ENCODE measurements at regions not wholly inside any gene's neighbourhood (a gene's known extent, or its start where the extent isn't known, plus 50 kb on each side); places are given as distances from the start of the nearest gene placed in this dataset.

DNA sequence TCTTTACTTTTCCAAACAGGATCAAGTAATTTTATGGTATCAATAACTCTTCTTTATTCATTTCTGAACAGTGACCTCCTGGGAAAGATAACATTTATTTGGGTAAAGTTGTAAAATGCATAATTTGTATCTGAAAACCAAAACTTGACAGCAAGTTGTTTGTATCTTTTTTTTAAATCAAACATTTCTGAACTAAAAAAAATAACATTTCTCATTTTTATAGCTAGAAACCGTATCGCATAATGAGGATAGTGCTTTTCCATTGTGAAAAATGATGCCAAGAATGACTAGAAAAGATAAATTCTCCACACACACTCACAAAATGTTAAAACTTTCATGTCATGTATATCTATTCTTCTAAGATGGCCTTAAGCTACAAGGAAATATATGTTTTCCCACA lies 578.2 kb downstream of the RIT2 start:
- intact Hi-C loops (cut with micrococcal nuclease) = no loop called here
- FAIRE-seq (no peak), DNase-seq (ENCODE audit: low read depth, low spot score) (no peak)
- Histone ChIP-seq H3K27ac (ENCODE audit: insufficient read depth, low read depth, low read length) (no peak overlapping the region), H4K20me1 (replicated peaks; ENCODE audit: control insufficient read depth, extremely low read depth, insufficient read depth, low read length) (no peaks in the 10 kb centered on the region), H3K9me1 (replicated peaks; ENCODE audit: control insufficient read depth, extremely low read depth, insufficient read depth, low read length) (no peaks in the 10 kb centered on the region), H2AFZ (ENCODE audit: low read depth, low read length) (no peak overlapping the region), H3K79me2 (ENCODE audit: control insufficient read depth, insufficient read depth, low read length) (no peaks in the 10 kb centered on the region), H3K9me3 (replicated peaks; ENCODE audit: control insufficient read depth, insufficient read depth, low read length) (no peaks in the 10 kb centered on the region), H3K9ac (replicated peaks; ENCODE audit: extremely low read depth, insufficient read depth, low read length) (no peak overlapping the region), H3K4me1 (ENCODE audit: control insufficient read depth, extremely low read depth, insufficient read depth, low read length) (no peaks in the 10 kb centered on the region), H3K4me2 (ENCODE audit: insufficient read depth, low read length) (no peak overlapping the region), H3K36me3 (ENCODE audit: control insufficient read depth in 2 of 2, extremely low read depth in 1 of 2, insufficient read depth in 2 of 2, low read length in 2 of 2) (no peaks in the 10 kb centered on the region), H3K4me3 (replicated peaks in 1 of 3; ENCODE audit: insufficient read depth in 1 of 3, low read depth in 1 of 3, low read length in 3 of 3) (no peak overlapping the region), H3K27me3 (ENCODE audit: control insufficient read depth in 2 of 2, insufficient read depth in 2 of 2, low read length in 2 of 2) (no peaks in the 10 kb centered on the region)
- ChIA-PET POLR2A (no interaction called here), CTCF (no interaction called here)
- no TSS peak for BruUV-seq (replicated peaks)
- dilution Hi-C loops (cut with MboI; ENCODE audit: extremely low pct_ligation_motif_present, low sequenced_read_pairs) = no loop called here
- TF ChIP-seq FOS (IDR thresholded peaks at IDR 0.05; ENCODE audit: borderline replicate concordance, insufficient read depth, low read length) = no peak
- TF ChIP-seq EZH2 (IDR thresholded peaks at IDR 0.05; ENCODE audit: borderline replicate concordance, low read depth, low read length, severe bottlenecking) = no peak
- TF ChIP-seq JUN (IDR thresholded peaks at IDR 0.05; ENCODE audit: borderline replicate concordance, insufficient read depth, insufficient read length, low read depth) = no peak
- no peak for TF ChIP-seq MYC (IDR thresholded peaks at IDR 0.05; ENCODE audit: low read depth, low read length)
- TF ChIP-seq GATA2 (IDR thresholded peaks at IDR 0.05; ENCODE audit: insufficient read depth, insufficient read length, low read depth, low read length) = no peak
- no peak for TF ChIP-seq POLR2A (IDR thresholded peaks at IDR 0.05; ENCODE audit: low read depth, low read length)
- TF ChIP-seq POLR2AphosphoS5 (IDR thresholded peaks at IDR 0.05; ENCODE audit: insufficient read depth, low read depth, low read length) = no peak
- TF ChIP-seq, protein P1, sequence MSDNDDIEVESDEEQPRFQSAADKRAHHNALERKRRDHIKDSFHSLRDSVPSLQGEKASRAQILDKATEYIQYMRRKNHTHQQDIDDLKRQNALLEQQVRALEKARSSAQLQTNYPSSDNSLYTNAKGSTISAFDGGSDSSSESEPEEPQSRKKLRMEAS (IDR thresholded peaks at IDR 0.05; ENCODE audit: insufficient read depth, insufficient read length) = no peak
- TF ChIP-seq, protein P2, sequence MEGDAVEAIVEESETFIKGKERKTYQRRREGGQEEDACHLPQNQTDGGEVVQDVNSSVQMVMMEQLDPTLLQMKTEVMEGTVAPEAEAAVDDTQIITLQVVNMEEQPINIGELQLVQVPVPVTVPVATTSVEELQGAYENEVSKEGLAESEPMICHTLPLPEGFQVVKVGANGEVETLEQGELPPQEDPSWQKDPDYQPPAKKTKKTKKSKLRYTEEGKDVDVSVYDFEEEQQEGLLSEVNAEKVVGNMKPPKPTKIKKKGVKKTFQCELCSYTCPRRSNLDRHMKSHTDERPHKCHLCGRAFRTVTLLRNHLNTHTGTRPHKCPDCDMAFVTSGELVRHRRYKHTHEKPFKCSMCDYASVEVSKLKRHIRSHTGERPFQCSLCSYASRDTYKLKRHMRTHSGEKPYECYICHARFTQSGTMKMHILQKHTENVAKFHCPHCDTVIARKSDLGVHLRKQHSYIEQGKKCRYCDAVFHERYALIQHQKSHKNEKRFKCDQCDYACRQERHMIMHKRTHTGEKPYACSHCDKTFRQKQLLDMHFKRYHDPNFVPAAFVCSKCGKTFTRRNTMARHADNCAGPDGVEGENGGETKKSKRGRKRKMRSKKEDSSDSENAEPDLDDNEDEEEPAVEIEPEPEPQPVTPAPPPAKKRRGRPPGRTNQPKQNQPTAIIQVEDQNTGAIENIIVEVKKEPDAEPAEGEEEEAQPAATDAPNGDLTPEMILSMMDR (IDR thresholded peaks at IDR 0.05; ENCODE audit: extremely low read depth in 1 of 2, insufficient read depth in 1 of 2, low read depth in 1 of 2, low read length in 2 of 2) = no peak

Data from endothelial cell of umbilical vein (primary cell).